Lung (tissue), 12 donors: ENCODE measurements at regions not wholly inside any gene's neighbourhood (a gene's known extent, or its start where the extent isn't known, plus 50 kb on each side); places are given as distances from the start of the nearest gene placed in this dataset. TPM values are rescaled to one million over a fixed set of nuclear protein-coding genes. Genes with fewer than 3 reads are reported as not detected.

Experiments used
- ATAC-seq: fragments of 200-7000 bp; cut with Tn5 transposase; one replicate; pipeline ENCODE4 v1.9.1; 2020; ENCODE audit warnings: moderate number of reproducible peaks; ENCODE audit not compliant: insufficient read depth, low FRiP score
- DNase-seq, 3 donors: peaks; one replicate each; pipeline ENCODE4 v3.0.0-alpha.2; 2013 to 2017
- H3K27ac ChIP-seq, 2 donors: one replicate each; pipeline ENCODE4 v1.5.1; 2013; ENCODE audit warnings: mild to moderate bottlenecking in 2 of 2, moderate library complexity in 2 of 2, control low read depth in 1 of 2, inconsistent platforms in 1 of 2, low read depth in 1 of 2, low read length in 1 of 2
- H3K27me3 ChIP-seq, 3 donors: one replicate each; pipeline ENCODE4 v1.5.1; 2013; ENCODE audit warnings: low read length in 2 of 3; ENCODE audit not compliant: control insufficient read depth in 3 of 3, insufficient read depth in 3 of 3
- H3K36me3 ChIP-seq, 4 donors: one replicate each; pipeline ENCODE4 v1.5.1; 2013; ENCODE audit warnings: low read length in 4 of 4, mild to moderate bottlenecking in 1 of 4, moderate library complexity in 1 of 4; ENCODE audit not compliant: control insufficient read depth in 4 of 4, insufficient read depth in 4 of 4
- H3K4me1 ChIP-seq, 5 donors: one replicate each; pipeline ENCODE4 v1.5.1; 2013; ENCODE audit warnings: low read length in 5 of 5, mild to moderate bottlenecking in 2 of 5, moderate library complexity in 1 of 5; ENCODE audit not compliant: control insufficient read depth in 5 of 5, insufficient read depth in 5 of 5
- H3K4me3 ChIP-seq: one replicate; pipeline ENCODE4 v1.5.1; 2013; ENCODE audit warnings: mild to moderate bottlenecking, control low read depth, moderate library complexity
- H3K9ac ChIP-seq, 2 donors: one replicate each; pipeline ENCODE4 v1.5.1; 2013; ENCODE audit warnings: low read length in 2 of 2, control low read depth in 1 of 2; ENCODE audit not compliant: insufficient read depth in 1 of 2
- H3K9me3 ChIP-seq, 4 donors: one replicate each; pipeline ENCODE4 v1.5.1; 2013; ENCODE audit warnings: low read length in 3 of 4, mild to moderate bottlenecking in 1 of 4, moderate library complexity in 1 of 4; ENCODE audit not compliant: control insufficient read depth in 4 of 4, insufficient read depth in 3 of 4
- WGBS, 2 donors: extraction: QIAGEN DNeasy Blood & Tissue Kit; methylation state at CpG; one replicate each; pipeline ENCODE4 v1.1.7; 2013; 5-methylcytosine and 5-hydroxymethylcytosine counted together
- small RNA-seq: library from RNA; depleted of rRNA; stranded (forward); fragments of <200 nt; gene quantifications from one replicate; pipeline ENCODE3, GENCODE V24; 2014; ENCODE audit warnings: low replicate concordance
- TF ChIP-seq, protein P1 (sequence below): IDR thresholded peaks from 2 replicates; pipeline ENCODE4 v1.5.1; 2012; ENCODE audit warnings: mild to moderate bottlenecking; ENCODE audit errors: control extremely low read depth, extremely low read depth
- donor health status: control.
- donor health status: control.
- donor health status: Bipolar disorder and iron deficiency.
- donor health status: healthy.
- donor health status: DM: yes; HTN: yes; CAD: no.

DNA sequence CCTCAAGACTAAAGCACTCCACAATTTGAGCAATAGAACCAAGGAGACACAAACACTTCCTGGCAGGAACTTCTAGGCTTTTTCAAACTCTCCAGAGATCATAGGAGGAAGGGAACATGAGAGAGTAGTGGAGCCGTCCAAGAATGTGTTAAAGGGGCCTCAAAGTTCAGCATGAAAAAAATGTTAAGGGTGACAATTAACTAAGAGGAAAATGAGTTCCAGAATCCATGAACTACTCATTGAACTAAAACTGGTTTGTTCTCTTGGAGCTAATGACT lies 122.0 kb downstream of the WIF1 start:
- Histone ChIP-seq H3K4me1 (peaks cover 0 to 27% (median 15%) of the 10 kb centered on the region in 5 donors), H3K9ac (no peak overlapping the region), H3K27me3 (no peaks in the 10 kb centered on the region), H3K27ac (no peak overlapping the region), H3K9me3 (peaks cover 0 to 5% (median 0%) of the 10 kb centered on the region in 4 donors), H3K36me3 (no peaks in the 10 kb centered on the region), H3K4me3 (no peak overlapping the region)
- 33 to 72% methylated on average over 1 of the region's 1 CpG for WGBS, 2 donors
- DNase-seq (no peak), ATAC-seq (peak; percentile 34)
- TF ChIP-seq, protein P1, sequence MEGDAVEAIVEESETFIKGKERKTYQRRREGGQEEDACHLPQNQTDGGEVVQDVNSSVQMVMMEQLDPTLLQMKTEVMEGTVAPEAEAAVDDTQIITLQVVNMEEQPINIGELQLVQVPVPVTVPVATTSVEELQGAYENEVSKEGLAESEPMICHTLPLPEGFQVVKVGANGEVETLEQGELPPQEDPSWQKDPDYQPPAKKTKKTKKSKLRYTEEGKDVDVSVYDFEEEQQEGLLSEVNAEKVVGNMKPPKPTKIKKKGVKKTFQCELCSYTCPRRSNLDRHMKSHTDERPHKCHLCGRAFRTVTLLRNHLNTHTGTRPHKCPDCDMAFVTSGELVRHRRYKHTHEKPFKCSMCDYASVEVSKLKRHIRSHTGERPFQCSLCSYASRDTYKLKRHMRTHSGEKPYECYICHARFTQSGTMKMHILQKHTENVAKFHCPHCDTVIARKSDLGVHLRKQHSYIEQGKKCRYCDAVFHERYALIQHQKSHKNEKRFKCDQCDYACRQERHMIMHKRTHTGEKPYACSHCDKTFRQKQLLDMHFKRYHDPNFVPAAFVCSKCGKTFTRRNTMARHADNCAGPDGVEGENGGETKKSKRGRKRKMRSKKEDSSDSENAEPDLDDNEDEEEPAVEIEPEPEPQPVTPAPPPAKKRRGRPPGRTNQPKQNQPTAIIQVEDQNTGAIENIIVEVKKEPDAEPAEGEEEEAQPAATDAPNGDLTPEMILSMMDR, result no peak

Small RNA genes lying in the stretch of these regions (small RNA-seq; reads per million reads assigned to genes)
- not detected for gene RNU6ATAC42P
